LHCN-M2 (cell line): ENCODE measurements at regions not wholly inside any gene's neighbourhood (a gene's known extent, or its start where the extent isn't known, plus 50 kb on each side); places are given as distances from the start of the nearest gene placed in this dataset.
"Not testable (repeated sequence)": the region's sequence is repeated elsewhere in the genome, so short reads cannot be mapped to it uniquely, and the experiment has no call there.

ENCODE experiments used
- DNase-seq: peaks from one replicate; pipeline ENCODE4 v3.0.0-alpha.2; 2012; ENCODE audit warnings: low read depth

DNA sequence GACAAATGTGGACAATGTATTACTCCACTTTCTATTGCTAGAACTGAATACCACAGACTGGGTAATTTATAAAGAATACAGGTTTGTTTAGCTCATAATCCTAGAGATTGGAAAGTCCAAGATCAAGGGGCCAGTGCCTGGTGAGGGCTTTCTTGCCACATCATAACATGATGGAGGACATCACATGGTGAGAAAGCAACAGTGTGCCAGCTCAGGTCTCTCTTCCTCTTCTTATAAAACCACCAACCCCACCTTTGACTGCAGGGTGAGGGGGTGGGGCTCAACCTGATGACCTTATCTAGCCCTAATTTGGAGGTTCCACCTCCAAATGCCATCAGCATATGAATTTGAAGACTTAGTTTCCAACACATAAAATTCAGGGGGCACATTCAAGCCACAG lies 105.7 kb upstream of the CXorf66 start:
- no peak for DNase-seq

- no peak for DNase-seq
Measured at GRCh38 chrX:140065961-140066662, 100.8 kb upstream of the CXorf66 start.

DNA sequence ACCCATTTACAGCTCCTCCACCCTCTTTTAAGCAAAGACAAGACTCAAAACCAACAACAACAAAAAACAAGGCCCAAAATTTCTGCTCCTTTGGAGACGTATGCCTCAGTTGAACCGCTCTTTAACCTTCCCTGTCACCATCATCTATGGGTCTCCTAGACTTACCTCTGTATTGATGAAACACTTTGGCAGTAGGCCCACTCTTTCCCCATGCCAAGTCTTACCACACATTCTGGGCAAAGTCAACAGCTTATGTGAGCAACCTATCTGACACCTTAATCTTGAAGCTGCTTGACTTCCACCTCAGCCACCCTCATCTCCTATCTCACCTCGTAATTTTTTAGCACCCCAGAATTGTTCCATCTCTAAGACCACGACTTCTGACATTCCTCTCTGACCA lies 99.7 kb upstream of the CXorf66 start:
- DNase-seq = no peak

DNA sequence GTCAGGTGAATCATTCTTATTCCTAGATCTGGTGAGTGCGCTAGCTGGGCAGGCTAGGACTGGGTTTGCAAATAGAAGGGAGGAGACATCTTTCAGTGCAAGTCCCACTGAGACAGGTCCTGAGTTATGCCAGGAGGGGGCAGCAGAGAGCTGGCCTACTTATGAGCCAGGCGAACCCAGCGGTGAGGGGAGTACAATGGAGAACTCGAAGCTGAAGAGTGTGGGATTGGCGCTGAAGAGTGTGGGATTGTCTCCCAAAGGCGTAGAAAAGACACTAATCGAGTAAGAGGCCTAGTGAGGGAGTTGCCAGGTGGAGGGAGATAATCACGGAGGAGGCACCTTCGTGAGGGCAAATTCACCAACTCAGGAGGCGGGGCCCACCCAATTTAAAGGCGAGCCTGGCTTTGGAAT lies 91.7 kb upstream of the CXorf66 start:
- peak; percentile 43 for DNase-seq

DNA sequence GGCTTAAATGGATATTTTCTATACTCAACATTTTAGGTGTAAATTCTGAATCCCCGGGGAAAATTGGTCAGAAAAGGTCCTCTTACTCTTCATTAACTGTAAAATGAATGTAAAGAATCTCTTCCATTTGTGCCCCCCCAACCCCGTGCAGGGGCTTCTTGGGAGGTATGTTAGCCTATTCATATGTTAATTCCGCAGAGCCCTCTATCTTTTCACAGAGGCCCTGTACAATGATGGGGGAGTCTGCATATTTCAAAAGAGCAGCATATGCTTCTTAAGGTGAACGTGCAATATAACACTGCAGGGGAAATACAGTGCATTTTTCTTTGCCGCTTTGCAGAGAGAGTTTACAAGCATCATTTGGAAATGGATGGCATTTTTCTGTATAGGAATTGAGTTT lies 88.5 kb upstream of the CXorf66 start:
- no peak for DNase-seq

- DNase-seq = peak; percentile 7
Measured at GRCh38 chrX:140050906-140051305, 85.6 kb upstream of the CXorf66 start.

- peak; percentile 25 for DNase-seq
Measured at GRCh38 chrX:140040386-140040785, 75.1 kb upstream of the CXorf66 start.

DNA sequence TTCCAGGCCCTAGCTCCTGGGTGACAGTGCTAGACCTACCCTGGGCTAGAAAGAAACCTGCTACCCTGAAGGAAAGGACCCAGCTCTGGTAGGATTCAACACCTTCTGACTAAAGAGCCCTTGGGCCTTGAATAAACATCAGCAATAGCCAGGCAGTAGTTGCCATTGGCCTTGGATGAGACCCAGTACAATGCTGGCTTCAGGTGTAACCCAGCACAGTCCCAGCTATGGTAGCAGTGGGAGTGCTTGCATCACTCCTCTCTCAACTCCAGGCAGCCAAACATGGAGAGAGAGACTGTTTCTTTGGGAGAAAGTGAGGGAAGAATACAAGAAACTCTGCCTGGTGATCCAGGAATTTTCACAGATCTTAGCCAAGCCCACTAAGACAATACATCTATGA lies 73.5 kb upstream of the CXorf66 start:
- no peak for DNase-seq

GRCh38 chrX:140034916-140035315 lies 69.6 kb upstream of the CXorf66 start:
- DNase-seq = no peak

DNA sequence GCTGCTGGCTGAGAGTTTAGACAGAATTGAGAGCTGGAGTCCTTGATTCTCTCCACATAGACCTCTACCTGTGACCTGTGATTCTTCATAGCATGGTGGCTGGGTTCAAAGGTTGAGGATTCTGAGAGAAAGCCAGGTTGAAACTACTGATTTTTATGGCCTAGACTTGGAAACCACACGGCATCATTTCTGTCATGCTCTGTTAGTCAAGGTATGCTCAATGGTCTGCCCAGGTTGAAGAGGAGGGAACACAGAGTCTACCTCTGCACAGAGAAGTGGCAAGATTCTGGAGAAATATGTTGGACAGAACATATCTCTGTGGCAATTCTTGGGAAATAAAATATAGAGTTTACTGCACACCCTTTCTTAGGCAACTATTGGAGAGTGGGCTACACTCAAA lies 57.2 kb upstream of the CXorf66 start:
- DNase-seq = no peak

GRCh38 chrX:140019134-140019533 lies 53.8 kb upstream of the CXorf66 start:
- DNase-seq = not testable (repeated sequence)
